ENCODE measurements at regions not wholly inside any gene's neighbourhood (a gene's known extent, or its start where the extent isn't known, plus 50 kb on each side); places are given as distances from the start of the nearest gene placed in this dataset.

DNA sequence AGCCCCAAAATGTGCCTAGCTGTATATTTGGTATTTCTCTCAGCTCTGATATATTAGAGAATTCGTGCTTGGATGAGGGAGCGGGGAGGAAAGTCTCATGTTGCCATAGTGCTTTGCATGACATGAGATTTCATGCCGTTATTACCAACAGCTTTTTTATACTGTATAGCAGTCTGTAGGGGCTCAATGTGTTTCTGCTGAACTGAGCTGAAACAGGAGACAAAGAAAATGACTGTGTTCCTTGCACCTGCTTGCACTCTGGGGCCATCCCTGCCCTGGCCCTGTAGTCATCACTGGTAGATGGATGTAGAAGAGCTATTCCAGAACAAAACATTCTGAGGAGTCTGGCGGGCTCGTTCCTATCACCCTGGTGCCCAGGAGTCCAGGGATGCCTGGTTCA is 128.0 kb upstream of the SASH1 start:
- DNase-seq = no peak

DNA sequence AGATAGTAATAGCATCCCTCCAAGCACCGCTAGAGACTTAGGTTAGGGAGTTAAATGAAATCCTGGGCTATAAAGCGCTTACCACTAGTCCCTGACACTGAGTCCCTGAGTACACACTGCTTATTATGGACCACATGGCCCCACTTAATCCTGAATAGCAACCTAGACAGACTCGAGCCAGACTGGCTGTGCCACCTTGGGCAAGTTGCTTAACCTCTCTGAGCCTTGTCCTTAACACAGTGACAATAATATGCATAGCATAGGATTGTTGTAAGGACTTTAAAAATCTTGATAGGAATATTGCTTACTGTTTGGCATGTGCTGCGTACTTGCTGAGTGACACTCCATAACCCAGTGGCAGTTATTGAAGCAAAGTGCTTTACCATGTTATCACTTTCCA is 125.6 kb upstream of the SASH1 start:
- DNase-seq = no peak

DNA sequence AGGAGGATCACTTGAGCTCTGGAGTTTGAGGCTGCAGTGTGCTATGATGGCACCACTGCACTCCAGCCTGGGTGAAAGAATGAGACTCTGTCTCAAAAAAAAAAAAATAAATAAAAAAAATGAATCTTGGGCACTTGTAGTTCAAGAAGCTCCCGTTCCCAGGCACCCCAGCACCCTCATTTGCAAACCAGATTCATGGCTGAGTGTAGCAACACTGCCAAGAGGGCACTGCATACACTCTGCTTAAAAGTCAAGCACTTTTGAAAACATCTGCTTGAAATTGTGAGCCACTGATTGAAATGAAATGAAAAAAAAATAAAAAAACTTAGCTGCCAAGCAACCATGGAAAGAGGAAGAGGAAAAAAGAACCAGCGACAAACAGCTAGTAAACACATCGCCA is 124.7 kb upstream of the SASH1 start:
- DNase-seq = no peak

DNA sequence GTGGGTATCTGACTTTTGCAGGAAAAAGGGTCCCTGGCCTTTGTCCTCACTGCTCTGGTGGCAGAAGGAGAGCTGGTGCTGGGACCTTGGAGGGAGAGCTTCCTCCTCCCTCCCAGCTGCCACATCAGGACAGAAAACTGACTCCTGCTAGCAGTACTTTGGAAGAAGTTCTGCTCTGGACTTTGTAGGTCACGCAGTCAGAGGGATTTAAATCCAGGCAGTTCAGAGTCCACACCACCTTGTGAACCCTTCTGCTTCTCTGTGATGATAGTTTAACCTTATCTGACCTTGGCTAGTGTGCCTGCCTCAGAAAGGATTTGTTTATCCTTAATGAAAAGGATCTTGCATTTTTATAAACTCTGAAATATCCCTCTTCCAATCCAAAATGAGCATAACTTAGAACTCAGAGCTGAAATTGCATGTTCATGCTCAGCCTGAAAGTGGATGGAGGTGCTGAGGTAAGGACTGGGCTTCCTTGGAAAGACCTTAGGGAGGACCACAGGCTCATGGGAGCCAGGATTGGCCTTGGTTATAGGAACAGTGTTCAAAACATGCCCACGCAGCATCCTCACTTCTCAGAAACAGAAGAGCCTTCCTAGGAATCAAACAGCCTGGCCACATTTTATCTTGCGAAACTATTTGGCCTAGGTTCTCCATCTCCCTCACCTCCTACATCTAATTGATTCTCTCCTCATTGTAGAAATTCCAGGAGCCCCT is 123.9 kb upstream of the SASH1 start:
- DNase-seq = no peak

DNA sequence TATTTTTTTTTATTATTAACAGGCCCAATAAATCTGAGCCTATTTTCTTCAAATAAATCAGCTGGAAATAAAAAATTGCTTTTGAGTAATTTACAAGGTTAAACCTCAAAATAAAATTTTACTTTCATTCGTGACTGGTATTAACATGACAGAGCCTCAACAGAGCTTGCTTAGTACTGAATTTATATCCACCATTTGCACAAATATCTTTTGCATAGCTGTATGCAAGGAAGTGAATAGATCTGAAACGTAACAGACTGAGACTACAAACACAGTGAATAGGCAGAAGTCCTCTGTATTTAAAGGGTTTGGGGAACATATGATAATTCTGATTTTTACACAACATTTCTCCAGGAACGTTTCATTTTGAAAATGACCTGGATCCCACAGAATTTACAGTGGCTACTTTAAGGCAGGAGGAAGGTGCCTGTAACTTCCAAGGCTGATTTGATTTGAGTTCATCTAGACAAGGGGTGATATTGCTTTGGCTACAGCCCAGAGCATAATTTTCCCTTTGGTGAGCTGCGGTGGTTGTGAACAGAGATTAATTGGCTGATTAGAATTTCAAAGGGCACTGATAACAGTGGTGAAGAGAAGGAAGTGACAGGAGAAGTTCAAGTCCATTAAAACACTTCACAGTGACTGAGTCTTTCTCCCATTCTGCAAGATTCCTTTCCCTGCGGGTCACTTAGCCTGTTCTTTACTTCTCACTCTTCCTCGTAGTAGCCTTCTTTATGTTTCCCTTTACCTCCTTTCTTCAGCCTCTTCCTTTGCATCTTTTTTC is 121.2 kb upstream of the SASH1 start:
- DNase-seq = no peak

DNA sequence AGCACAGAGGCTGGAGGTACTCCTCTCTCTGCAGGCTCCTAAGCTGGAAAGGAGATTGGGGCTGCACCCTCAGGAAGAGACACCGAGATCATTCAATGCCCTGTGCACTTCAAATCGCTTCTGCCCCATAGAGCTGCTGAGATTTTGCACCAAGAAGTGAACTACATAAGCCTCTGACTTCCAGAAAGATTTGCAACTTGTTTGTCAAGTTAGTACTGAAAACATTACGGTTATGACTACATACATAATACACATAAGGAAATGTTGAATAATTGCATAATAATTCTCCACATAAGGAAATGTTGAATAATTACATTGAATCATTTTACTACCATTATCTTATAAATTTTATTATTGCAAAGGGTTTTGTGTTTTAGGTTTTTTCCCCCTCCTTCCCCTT is 120.3 kb upstream of the SASH1 start:
- DNase-seq = no peak

DNA sequence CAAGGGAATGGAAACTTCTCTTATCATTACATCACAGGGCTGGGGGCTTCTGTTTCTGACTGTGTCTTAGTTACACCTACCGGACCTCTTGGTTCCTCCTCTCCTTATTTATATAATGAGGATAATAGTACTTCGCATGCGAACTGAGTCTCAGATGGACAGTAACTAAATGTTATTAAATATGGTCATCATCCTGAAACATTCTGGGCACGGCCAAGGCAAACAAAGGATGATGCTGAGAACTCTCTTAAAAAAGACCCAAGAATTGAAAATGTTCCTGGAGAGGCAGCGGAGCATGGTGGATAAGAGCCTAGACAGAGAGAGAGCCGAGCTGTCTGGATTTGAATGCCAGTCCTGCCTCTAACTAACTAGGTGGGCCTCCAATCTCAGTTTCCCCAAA is 119.8 kb upstream of the SASH1 start:
- DNase-seq = no peak

DNA sequence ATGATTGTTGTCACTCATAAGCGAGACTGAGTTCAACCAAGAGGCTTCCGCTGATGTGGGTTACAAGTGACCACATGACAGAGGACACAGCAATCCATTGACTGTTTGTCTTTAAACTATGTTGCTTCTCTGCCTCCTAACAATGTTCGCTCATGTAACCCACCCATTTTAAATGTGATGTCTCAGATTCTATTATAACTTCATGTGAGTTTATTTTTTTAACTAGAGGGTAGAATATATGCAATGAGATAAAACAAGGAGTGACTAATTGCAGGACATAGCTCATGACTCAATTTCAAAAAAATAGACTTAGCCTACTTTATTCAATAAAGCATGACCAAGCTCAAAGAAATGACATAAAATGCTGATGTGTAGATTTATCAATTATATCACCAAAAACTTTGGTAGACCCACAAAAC is 119.2 kb upstream of the SASH1 start:
- no peak for DNase-seq

DNA sequence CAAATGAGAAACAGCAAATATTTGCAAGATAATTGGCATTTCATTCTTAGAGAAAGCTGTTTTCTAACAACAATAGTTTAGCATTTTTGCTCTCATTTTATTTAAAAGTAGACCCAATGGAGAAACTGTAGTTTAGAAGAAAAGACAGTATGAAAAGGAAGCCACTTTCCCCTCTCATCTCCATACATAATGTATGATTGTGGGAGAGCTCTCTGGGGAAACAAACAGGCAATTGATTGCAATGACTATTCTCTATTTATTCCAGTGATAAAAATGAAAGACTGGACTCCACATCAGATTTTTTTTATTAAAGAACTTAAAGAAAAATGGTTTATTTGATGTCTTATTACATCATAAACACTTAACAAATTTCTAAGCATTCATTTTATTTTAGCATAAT is 116.8 kb upstream of the SASH1 start:
- no peak for DNase-seq

DNA sequence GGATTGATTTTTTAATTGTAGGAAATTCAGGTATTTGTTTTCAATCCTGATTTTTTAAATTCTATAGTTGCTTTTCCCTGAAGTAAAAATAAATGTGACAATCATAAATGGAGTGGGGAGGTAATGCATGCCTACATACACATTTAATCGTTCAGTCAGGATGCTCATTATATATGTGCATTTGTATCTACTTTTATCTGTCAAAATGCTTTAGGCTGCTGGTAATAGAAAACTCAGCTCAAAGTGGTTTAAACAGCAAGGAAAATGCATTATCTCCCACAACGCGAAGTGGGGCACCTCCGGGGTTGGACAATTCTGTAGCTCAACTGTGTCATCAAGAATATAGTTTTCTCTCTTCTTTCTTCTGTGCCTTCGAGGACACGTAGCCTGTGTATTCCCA is 116.4 kb upstream of the SASH1 start:
- no peak for DNase-seq

DNA sequence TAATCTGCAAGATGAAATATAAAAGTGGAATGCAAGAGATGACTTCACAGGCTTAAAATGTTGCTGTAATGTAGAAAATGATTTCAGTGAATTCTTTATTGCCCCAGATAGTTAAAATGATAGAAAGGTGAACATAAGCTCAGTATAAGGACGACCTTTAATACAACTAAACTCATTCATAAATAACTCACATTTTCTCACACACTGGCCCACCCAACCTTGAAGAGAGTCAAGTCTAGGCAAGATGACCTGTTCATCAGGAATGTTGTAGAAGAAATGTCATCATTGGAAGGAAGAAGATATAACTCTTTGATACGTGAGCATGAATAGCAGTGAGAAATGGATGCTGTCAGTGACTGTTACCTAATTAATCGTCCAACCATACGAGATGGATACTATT is 111.1 kb upstream of the SASH1 start:
- no peak for DNase-seq

DNA sequence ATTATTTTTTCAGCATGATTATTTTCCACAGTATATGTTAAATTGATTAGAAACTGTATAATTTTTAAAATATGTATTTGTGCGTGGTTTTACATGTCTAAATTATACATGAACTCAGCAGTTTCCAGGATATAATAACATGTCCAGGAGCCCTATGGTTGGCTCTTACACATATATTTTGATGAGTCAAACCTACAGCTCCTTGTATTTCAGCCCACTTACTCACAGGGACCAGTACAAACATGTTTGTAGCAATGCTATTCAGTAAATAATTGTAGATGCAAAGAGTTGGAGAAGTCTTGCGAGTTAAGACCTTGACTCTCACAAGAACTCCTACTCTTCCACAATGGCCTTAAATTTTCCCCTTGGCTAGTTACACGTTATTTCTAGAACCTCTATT is 107.2 kb upstream of the SASH1 start:
- DNase-seq = no peak

DNA sequence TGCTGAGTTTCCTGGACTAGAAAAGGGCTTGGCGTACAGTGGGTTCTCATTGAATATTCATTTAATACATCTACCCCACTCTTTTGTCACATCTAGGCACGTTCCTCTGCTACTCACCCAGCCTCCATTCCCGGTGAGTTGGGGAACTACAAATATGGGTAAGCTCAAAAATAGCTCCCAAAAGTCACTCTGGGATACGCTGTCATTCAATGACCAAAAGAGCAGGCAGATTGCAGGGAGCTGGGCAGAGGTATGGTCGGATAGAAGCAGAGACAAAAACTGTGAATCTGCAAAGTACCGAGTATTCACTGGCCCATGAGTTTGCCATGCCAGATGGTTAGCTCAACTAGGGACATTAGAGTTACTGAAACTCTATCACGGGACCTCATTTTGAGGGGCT is 103.9 kb upstream of the SASH1 start:
- no peak for DNase-seq

DNA sequence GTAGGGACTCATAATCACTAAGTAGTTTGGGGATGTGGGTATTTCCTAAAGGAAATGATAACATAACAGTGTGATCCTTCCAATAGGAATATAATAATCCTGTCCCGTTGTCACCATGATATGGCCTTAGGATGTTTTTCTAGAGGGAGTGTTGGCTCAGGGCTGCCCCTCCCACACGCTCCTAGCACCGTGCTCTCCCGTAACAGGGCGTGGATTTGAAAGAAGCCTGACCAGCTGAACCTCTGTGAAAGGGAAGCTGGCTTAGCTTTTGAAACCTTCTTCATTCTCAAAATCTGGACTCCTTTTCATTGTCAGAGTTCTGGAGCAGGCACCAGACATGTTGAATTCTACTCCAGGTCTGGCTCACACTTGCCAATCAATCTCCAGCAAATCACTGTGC is 103.4 kb upstream of the SASH1 start:
- no peak for DNase-seq

DNA sequence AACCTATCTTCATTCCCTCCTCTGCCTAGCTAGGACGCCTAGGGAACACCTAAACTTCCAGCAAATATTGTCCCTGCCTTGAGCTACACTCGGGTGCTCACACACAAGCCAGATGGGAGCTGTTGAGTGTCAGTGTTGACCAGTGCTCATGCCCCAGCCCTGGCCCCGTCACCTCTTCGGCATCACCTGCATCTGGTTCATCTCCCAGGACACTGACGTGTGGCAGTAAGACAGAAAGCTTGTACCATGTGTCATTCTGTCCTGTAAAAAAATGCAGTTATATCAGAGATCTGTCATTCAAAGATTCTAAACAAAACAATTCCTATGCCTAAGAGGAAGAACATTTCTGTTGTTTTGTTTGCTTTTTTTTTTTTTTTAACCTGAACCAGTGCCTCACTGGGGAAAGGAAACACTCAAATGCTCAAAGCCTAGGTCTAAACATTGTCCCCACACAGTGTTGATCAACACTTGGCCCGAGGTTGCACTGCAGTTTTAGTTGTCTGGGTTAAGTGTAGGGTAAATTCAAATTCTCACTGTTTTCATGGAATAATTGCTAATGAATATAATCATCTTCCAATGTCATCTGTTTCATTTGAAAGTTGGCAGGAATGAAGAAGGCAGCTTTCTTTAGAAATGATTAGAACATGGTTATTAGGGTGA is 102.7 kb upstream of the SASH1 start:
- no peak for DNase-seq

DNA sequence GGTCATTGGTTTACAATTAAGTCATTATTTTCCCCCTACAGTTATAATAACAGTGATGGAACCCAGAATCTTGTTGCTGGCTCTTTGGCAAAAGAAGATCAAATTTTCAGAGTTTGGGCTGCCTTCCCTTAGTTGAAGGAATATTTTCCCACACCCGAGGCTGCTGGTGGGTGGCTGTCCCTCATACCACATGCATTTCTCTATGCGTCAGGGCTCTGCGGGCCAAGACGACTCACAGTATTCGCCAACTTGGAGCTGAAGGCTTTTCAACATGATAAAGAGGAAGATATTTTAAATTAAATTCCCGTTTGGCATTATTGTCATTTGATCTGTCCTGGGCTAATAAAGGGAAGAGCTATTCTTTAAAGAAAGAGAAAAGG is 102.2 kb upstream of the SASH1 start:
- DNase-seq = no peak

DNA sequence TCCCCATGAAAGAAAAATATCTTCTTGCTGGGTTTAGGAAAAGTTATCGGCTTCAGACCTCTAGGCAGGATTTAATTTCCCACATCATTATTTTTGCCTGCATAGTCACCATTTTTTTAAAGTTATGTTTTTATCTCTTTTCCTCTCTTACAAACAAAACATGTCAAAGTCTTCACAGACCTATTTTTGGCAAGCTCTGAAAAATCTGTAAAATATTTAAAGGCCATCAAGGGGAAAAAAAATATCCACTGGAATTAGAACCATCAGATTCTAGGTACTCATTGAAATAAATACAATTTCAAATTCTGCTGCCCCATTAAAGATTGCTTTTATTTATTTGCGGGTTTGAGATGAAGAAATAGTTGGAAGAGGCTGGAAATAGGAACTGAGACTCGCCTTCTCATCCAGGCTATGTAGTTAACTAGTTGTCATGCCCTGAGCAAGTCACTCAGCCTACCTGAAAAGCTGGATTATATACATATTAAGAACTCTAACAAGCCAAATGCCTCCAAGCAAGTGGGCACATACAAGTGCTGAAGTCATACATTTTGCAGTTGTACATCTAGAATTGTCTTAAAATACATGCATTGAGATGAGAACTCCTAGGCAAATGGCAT is 101.7 kb upstream of the SASH1 start:
- DNase-seq = no peak

DNA sequence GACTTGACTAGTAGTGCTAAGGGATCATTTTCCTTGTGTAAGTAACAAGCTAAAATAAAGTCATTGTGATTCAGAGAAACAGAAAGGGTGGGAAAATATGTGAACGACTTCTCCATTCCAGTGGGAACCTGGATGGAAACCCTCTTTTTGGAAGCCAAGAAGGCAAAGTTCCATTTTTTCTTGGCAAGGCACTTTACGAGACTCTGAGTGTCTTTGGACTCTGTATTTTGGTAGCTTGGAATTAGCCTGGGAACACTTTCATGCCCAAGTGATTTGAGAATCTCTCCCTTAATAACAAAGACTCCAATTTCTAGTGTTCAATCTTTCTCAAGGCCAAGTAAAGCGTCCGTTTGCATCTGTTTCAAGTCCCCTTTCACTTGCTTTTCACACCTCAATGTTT is 100.5 kb upstream of the SASH1 start:
- no peak for DNase-seq

DNA sequence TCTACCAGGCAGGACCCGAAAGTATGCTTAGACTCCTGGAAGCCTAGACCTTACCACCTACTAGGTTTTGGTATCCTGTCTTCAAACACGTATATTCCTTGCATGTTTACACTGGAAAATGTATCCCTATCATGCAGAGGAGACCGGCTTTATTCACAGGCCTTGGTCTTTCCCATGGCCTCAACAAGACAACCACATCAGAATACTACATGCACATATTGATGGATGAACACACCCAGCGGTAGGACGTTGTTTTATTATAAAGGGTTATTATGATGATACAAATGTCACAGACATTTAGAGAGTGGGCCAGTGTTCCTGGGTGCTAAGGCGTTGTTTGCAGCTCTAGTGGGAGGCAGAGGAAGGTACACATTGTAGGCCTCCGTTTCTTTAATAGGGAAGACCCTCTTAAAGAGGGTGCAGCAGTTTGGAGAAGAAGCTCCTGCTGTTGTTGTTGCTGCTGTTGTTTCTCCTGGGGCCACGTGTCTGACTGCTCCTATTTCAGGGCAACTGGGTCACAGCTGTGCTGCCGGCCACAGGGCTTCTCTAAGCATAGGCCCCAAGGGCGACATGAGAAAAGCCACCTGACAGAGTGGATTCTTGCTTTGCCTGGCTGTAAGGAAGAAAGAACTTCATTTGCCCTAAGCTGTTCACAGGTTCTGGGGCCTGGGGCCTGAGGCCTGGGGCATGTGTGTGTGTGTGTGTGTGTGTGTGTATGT is 98.3 kb upstream of the SASH1 start:
- peak; percentile 33 for DNase-seq

DNA sequence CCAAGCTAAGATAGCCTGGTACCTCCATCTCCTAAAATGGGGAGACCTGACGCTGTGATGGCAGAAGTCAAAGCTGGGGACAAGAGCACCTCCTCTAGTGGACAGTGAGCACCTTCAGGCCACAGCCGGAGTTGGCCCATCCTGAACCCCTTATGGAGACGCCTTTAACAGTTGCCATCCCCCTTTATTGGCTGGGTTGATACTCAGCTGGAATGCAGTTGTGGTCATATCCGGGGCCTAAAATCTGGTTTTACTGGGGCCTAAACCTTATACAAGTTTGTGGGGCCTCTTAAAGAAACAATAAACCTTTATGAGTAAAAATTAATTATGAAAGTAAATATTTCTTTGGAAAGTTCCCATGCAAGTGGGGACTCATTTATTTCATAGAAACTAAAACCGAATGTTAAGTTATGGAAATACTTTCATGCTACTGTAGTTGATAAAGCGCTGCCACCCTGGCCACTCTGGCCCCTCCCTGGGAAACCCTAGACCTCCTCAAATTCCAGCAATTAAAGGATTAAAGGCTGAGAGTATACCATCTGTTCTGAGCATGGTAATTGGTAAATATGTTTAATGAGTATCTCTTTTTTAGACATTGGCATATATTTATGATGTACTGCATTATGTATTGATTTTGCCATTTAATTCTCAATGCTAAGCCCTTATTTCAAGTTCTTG is 95.1 kb upstream of the SASH1 start:
- DNase-seq = no peak

DNA sequence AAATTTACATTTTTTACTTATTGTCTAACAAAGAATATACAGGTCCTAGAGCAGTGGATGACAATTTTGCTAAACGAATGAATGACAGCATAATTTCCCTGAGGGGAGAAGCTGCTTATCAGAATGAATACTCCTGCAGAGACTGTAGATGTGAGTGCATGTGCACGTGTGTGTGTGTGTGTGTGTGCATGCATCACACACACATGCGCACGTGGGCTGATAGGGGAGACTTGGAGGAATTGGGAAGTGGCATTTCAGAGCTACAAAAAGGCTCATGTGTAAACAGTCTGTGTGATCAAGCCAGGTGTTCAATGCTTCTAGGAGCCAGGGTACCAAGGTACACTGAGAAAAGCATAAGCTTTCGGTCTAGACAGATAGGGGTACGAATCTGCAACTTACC is 93.5 kb upstream of the SASH1 start:
- no peak for DNase-seq
